ENCODE measurements at regions not wholly inside any gene's neighbourhood (a gene's known extent, or its start where the extent isn't known, plus 50 kb on each side); places are given as distances from the start of the nearest gene placed in this dataset.

DNA sequence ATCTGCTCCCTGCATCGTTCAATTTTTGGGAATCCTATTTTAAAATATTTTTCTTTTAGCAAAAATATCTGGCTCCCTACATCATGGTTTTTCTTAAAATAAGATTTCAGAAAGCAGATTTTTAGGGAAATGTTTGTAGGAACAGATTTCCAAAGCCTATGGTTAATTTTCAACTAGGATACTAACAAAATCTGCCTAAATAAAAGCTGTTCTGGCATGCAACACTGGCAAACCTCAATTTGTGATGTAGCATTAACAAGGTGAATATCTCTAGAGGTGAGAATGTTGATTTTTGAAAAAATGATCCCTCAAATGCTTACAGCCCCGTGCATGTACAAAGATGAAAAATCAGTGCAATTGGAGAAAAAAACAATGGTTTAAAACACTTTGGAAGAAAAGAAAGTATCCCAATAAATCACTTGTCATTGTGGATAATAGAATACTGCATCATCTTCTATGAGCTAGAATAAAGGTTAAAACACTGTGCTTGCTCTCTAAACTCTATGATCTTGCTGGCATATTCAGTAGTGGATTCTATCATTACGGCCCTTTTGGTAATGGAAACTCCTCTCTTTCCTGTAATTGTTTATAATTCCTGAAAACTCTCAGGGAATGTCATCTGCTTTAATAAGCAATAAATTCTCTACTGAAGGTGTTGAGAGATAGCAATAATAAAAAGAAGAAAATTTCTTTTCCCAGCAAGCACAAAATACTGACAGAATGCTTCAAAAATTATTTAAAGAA, 97.6 kb downstream of the C4orf33 start:
- FAIRE-seq, result no peak
- Histone ChIP-seq H3K27me3 (ENCODE audit: control insufficient read depth, insufficient read depth, low read length) (no peaks in the 10 kb centered on the region), H3K36me3 (ENCODE audit: control insufficient read depth, insufficient read depth, low read length) (no peaks in the 10 kb centered on the region), H3K4me3 (ENCODE audit: low read depth, low read length) (no peak overlapping the region)
- TF ChIP-seq, protein P1, sequence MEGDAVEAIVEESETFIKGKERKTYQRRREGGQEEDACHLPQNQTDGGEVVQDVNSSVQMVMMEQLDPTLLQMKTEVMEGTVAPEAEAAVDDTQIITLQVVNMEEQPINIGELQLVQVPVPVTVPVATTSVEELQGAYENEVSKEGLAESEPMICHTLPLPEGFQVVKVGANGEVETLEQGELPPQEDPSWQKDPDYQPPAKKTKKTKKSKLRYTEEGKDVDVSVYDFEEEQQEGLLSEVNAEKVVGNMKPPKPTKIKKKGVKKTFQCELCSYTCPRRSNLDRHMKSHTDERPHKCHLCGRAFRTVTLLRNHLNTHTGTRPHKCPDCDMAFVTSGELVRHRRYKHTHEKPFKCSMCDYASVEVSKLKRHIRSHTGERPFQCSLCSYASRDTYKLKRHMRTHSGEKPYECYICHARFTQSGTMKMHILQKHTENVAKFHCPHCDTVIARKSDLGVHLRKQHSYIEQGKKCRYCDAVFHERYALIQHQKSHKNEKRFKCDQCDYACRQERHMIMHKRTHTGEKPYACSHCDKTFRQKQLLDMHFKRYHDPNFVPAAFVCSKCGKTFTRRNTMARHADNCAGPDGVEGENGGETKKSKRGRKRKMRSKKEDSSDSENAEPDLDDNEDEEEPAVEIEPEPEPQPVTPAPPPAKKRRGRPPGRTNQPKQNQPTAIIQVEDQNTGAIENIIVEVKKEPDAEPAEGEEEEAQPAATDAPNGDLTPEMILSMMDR (IDR thresholded peaks at IDR 0.05; ENCODE audit: insufficient read depth, low read length, severe bottlenecking), result no peak
- DNase-seq (ENCODE audit: low read depth), result no peak

DNA sequence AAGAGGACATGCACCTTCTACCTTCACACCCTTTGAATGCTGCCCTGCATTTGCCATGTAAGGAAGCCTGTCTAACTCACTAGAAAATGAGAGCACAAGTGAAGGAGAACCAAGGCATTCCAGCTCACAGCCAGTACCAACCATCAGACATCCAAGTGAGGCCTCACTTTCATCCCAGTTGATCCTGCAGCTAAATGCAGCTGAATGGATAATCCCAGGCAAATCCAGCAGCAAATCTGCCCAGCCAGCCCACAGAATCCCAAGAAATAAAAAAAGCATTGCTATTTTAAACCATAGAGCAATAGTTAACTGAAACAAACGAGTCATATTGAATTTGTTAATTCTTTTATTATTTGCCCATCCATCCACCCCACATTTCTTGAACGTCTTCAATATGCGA, 112.5 kb downstream of the C4orf33 start:
- H3K4me3 ChIP-seq (ENCODE audit: low read depth, low read length), result no peak overlapping the region
- no peaks in the 10 kb centered on the region for H3K36me3 ChIP-seq (ENCODE audit: control insufficient read depth, insufficient read depth, low read length)
- no peak for FAIRE-seq
- DNase-seq (ENCODE audit: low read depth), result no peak
- TF ChIP-seq, protein P1 (IDR thresholded peaks at IDR 0.05; ENCODE audit: insufficient read depth, low read length, severe bottlenecking), result no peak
- H3K27me3 ChIP-seq (ENCODE audit: control insufficient read depth, insufficient read depth, low read length), result no peaks in the 10 kb centered on the region

DNA sequence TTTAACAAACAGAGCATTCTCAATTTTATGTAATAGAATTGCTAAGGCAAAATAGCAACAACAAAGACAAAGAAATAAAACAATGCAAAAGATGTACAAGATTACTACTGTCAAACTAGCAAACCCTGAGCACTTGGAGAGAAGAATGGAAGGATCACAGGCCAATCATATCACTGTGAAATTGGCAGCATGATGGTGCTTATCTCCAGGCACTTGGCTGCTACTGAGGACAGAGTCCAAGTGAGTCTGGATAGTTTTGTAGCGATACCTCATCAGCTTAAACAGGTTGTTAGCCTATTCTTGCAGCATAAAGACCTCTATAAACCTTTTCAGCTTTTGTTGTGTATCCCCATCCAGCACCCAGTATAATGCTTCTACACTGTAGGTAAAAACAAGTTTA, 117.7 kb downstream of the C4orf33 start:
- H3K36me3 ChIP-seq (ENCODE audit: control insufficient read depth, insufficient read depth, low read length), result no peaks in the 10 kb centered on the region
- no peak overlapping the region for H3K4me3 ChIP-seq (ENCODE audit: low read depth, low read length)
- no peaks in the 10 kb centered on the region for H3K27me3 ChIP-seq (ENCODE audit: control insufficient read depth, insufficient read depth, low read length)
- FAIRE-seq (no peak), DNase-seq (ENCODE audit: low read depth) (no peak)
- TF ChIP-seq, protein P1 (IDR thresholded peaks at IDR 0.05; ENCODE audit: insufficient read depth, low read length, severe bottlenecking), result no peak

DNA sequence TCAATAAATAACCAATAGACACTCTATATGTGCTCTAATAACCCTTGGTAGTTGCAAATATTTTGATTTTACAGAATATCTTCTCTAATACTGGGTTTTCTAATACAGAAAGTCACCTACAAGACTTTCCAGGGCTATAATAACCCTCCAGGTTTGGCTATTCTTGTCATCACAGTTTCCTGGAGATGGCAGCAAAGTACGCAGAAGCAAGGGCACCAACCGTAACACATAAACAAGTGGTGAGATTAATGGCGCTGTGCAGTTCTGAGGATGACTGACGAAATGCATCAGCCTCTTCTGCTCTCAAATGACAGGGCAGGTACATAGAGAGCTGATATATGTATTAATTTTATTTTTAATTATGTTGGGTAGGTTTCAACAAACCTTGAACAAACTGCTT, 122.4 kb downstream of the C4orf33 start:
- TF ChIP-seq, protein P1 (IDR thresholded peaks at IDR 0.05; ENCODE audit: insufficient read depth, low read length, severe bottlenecking), result no peak
- DNase-seq (ENCODE audit: low read depth), result no peak
- Histone ChIP-seq H3K36me3 (ENCODE audit: control insufficient read depth, insufficient read depth, low read length) (no peaks in the 10 kb centered on the region), H3K4me3 (ENCODE audit: low read depth, low read length) (no peak overlapping the region), H3K27me3 (ENCODE audit: control insufficient read depth, insufficient read depth, low read length) (no peaks in the 10 kb centered on the region)
- FAIRE-seq, result no peak

DNA sequence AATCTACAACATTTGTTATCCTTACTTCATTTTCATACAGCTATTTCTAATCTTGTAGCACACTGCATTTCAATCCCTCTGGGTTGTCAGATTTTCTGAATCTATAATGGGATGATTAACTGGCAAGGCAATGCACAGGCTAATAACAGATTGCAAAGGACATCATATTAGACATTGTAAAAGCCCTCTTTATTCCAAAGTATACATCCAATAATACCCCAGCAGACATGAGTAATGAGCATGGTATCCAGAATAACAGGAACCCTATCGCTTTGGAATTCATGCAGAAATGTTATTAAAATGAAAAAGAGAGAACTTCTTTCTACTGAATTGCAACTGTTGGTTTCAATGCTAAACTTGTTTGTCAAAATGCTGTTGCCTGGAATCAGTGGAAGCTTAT, 122.9 kb downstream of the C4orf33 start:
- Histone ChIP-seq H3K27me3 (ENCODE audit: control insufficient read depth, insufficient read depth, low read length) (no peaks in the 10 kb centered on the region), H3K36me3 (ENCODE audit: control insufficient read depth, insufficient read depth, low read length) (no peaks in the 10 kb centered on the region), H3K4me3 (ENCODE audit: low read depth, low read length) (no peak overlapping the region)
- FAIRE-seq (no peak), DNase-seq (ENCODE audit: low read depth) (peak; percentile 10)
- TF ChIP-seq, protein P1 (IDR thresholded peaks at IDR 0.05; ENCODE audit: insufficient read depth, low read length, severe bottlenecking), result no peak

DNA sequence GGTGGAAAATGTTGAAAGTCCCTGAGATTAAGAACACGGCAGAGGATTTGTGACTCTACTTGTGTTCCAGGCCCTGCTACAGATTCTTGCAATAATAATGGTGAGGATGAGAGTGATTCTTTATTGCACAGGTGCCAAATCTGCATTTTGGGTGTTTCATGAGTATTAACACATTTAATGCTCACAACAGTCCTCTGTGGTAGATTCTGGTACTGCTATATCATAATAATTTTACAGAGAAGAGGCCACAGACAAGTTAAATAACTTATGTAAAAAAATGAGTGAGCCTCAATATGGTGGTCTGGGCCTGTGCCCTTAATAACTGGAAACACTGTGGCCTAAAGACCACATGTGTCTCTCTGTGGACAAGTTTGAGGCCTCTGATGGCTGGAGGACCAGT, 124.3 kb downstream of the C4orf33 start:
- Histone ChIP-seq H3K36me3 (ENCODE audit: control insufficient read depth, insufficient read depth, low read length) (no peaks in the 10 kb centered on the region), H3K27me3 (ENCODE audit: control insufficient read depth, insufficient read depth, low read length) (no peaks in the 10 kb centered on the region), H3K4me3 (ENCODE audit: low read depth, low read length) (no peak overlapping the region)
- DNase-seq (ENCODE audit: low read depth) (no peak), FAIRE-seq (no peak)
- TF ChIP-seq, protein P1 (IDR thresholded peaks at IDR 0.05; ENCODE audit: insufficient read depth, low read length, severe bottlenecking), result no peak
